DMS 273 treated with DMSO at 0.1 percent for 48 hours (cell line): ENCODE measurements at regions not wholly inside any gene's neighbourhood (a gene's known extent, or its start where the extent isn't known, plus 50 kb on each side); places are given as distances from the start of the nearest gene placed in this dataset.

Source experiments
- DNase-seq: peaks from one replicate; lab custom pipeline; 2025; lab: John Stamatoyannopoulos, UW

- no peak for DNase-seq
Measured at GRCh38 chr15:75134748-75135147, 66.9 kb upstream of the C15orf39 start.

- no peak for DNase-seq
Measured at GRCh38 chr15:75136118-75136517, 65.6 kb upstream of the C15orf39 start.

DNA sequence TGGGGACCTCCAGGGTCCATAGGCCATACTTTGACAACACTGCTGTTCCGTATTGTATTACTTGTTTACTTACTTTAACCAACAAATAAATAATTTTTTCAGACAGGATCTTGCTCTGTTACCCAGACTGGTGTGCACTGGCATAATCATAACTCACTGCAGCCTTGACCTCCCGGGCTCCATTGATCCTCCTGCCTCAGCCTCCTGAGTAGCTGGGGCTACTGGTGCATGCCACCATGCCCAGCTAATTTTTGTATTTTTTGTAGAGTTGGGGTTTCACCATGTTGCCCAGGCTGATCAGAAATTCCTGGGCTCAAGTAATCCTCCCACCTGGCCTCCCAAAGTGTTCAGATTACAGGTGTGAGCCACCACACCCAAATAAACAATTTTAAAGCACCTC is 64.9 kb upstream of the C15orf39 start:
- no peak for DNase-seq

DNA sequence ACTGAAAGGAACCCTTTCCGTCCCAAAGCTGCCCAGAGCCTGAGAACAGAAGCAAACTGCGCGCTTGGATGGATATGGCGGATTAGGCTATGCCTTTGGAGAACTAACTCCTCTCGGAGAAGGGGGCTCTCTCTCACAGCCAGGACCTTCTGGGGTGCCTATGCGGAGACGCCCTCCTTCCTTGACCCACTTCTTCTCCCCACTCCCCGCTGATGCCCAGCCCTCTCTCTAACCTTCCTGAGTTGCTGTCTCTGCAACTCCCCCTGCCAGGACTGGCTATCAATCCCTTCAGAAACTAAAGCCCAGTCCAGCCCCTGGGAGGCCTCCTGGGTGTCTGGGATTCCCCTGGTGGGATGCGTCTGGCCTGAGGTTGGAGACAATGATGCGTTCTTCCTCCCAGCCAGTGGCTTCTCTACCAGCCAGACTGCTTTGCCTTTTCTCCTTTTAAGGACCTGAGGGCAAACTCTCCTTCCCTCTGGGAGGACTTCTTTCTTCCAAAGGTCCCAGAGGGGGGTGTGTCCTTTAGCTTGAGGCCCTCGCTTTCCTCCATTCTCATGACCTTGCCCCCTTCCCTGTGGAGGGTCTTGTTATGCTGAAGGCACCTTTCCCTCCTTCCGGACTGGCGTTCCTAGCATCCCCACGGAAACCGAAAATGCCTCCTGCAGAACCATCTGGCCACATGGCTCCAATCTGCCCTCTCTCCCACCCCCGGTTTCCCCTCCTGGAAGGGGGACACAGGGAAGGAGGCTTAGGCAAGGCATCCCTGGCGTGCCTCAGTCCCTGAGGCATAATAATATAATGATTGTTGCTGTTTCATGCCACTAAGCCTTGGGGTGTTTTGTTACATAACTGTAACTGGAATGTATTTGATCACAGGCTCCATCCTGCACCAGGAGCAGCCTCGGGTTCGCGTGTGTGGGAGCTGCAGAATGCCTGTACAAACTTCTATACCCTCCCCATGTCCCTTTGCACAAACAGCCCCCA is 63.4 kb upstream of the C15orf39 start:
- DNase-seq: peak; percentile 45

GRCh38 chr15:75140080-75140879 is 61.4 kb upstream of the C15orf39 start:
- DNase-seq: no peak

DNA sequence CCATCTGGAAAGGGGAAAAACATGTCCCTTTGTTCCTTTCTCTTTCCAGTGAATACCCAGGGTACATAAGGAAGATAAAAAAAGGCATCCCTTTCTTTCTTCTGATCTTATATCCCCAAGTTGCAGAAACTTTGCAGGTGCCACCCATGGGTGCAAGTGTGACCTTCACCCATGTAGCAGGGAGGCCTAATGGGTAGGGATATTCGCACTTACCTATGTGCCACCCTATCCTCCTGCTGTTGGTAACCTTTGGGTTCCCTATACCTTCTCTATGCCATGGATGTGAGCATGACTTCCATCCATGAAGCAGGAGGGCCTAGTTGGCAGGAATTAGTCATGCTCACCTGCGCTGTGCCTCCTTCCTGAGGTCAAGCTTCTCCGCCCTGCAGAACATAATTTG is 59.2 kb upstream of the C15orf39 start:
- no peak for DNase-seq

- DNase-seq: no peak
Measured at GRCh38 chr15:75143738-75144334, 57.8 kb upstream of the C15orf39 start.

GRCh38 chr15:75145027-75145841 is 56.4 kb upstream of the C15orf39 start:
- DNase-seq: no peak

- DNase-seq: no peak
Measured at GRCh38 chr15:75148280-75148679, 53.4 kb upstream of the C15orf39 start.

DNA sequence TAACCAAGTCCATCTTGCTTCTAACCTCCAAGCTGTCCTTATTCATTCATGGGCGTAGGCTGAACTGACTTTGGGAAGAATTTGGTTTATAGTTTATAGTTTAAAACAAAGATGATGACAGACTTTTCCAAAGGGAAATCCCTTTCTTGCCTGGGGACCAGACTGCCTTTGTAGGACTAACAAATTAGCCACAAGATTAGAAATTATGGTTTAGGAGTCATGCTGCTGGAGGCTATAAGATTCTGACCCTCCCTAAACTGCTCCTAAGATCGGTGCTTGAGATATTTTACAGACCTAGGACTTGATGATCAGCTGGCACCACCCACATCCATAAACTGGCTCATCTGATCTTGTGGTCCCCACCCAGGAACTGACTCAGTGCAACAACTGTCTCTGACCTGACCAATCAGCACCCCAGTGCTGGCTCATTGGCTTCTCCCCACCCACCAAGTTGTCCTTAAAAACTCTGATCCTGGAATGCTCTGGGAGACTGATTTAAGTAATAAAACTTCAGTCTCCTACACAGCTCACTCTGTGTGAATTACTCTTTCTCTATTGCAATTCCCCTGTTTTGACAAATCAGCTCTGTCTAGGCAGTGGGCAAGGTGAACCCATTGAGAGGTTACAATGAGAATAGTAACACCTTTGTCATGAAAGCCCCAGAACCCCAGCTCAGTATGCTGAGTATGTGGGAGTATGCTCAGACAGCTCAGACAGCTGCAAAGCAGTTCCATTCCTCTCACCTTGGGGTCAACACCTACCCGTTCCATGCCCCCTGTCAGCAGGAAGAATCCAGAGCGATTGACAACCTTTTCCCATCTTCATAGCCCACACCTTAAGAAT is 51.6 kb upstream of the C15orf39 start:
- no peak for DNase-seq

DNA sequence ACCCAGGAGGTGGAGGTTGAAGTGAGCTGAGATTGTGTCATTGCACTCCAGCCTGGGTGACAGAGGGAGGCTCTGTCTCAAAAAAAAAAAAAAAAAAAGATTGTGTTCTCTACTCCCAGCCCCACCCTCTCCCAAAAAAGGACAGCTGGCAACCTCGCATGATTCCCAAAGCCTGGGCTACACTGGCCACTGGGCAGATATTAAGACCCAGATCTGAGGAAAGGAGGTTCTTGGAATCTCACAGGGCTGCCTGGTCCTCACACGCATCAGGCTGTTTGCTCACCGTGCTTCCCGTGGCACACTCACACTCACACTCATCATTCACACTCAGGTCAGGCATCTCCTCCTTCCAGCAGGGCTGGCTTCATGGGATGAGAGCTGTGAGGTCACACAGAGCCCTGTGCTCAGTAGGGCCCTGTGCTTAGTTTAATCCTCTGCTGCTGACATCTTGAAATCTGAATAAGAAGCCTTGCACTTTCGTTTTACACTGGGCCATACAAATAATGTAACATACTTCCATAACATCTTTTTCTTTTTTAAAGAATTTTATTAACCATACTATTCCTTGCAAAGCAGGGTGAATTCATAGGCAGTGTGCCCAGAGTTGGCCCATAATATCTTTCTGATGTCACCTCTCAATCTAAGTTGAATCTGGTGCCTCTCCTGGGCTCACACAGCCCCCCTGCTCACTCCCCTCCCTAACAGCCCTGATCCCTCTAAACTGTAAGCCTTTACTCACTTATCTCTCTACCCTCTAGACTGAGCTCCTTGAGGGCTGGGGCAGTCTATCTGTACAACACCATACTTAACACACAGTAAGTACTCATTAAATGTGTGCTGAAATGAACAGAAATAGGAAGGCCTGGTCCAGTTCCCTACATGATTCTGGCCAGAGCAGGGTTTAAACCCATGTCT is 50.2 kb upstream of the C15orf39 start:
- no peak for DNase-seq
